Stimulated activated CD8-positive, alpha-beta memory T cell treated with anti-CD3 and anti-CD28 coated beads, Interleukin-4, amount 100 ng/mL, for 48 hours (primary cell): ENCODE measurements at regions not wholly inside any gene's neighbourhood (a gene's known extent, or its start where the extent isn't known, plus 50 kb on each side); places are given as distances from the start of the nearest gene placed in this dataset.

Experiments
- DNase-seq: peaks from one replicate; pipeline ENCODE4 v3.0.0-alpha.2; 2020

DNA sequence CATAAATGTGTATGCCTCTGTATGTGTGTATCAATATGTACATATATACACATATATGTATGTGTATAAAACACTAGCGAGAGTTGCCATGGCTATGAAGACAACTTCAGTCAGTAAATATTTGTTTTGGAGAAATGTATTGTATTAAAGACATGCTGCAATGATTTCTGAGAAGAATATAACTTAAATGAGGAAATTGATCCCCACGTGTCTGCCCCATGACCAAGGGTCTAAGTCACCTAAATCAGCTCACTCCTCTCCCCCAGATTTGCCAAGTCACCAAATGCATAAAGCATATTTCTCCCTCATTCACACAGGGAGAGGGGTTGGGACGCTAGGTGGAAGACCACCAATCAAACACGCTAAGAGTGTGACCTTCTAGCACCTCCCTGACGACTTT is 58.3 kb upstream of the LYST start:
- no peak for DNase-seq

- DNase-seq = no peak
These were observed 56.8 kb upstream of the LYST start for GRCh38 chr1:235923466-235924021.

- DNase-seq = no peak
These were observed 54.1 kb upstream of the LYST start for GRCh38 chr1:235920596-235921375.

DNA sequence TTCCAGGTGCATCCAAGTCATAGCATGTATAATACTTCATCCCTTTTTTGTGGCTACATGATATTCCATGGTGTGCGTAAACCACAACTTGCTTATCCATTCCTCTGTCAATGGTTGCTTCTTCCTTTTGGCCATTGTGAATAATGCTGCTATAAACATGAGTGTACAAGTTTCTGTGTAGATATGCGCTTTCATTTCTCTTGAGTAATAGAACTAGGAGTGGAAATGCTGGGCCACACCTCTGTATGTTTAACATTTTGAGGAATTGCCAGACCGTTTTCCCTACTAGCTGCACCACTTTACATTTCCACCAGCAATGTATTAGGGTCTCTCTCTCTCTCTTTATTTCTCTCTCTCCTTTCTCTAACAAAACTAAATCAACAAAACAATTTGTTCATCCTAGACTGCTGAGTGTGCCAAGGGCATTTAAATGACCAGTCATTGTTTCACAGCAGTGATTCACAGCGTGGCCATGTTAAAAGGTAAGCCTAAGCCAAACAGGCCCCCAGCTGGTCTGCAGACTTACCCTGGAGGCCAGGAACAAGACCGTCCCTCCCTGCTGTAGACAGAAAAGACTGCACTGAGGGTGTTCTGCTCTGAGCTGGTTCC is 53.2 kb upstream of the LYST start:
- DNase-seq = no peak

DNA sequence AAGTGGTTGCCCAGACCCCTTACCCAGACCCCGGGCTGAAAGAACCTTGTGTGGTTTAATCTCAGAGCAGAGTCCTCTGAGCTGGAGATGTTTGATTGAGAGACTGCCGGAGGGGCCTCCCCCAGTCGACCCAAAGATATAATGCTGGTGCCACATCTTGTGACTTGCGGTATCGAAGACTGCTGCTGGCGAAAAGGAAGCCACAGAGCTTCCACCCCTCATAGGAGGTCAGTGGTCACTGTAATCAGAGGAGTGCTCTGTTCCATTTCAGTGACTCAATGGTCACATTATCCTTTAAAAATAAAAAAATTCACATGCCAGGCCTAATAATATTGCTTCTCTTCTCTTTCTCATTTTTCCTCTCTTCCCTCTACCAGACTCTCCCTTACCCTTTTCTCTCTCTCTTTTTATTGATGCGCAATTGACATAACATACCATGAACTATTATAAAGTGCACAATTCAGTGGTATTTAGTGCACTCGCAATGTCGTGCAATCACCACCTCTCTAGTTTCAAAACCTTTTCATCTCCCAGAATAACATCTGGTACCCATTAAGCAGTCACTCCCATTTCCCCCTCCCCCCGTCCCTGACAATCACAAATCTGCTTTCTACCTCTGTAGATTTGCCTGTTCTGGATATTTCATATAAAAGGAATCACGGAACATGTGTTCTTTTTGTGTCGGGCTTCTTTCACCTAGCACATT is 52.6 kb upstream of the LYST start:
- no peak for DNase-seq

- DNase-seq = no peak
These were observed 51.8 kb upstream of the LYST start for GRCh38 chr1:235918465-235918864.

- DNase-seq = no peak
These were observed 51.3 kb upstream of the LYST start for GRCh38 chr1:235918032-235918431.

DNA sequence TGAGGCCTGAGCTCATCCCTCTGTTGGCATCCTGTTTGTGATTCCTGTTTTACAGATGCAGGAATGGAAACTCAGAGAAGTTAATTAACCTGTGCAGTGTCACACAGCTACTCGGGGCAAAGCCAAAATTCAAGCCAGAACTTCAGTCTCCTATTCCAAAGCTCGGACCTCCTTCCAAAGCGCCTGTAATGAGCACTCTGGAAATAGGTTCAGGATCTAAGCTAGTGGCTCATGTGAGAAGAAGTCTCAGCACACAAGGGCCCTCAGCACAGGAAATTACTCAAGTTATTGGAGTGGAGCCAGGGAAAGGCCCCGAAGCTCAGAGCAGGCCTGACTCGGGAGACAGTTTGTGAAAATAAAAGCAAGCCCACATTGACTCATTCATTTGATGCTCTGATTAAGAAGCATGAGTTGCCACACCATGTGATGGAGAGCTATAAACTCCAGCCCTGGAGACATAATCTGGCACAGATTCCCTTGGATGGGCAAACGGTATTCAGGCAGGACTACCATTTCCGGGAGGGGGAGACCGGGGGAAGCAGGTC is 50.6 kb upstream of the LYST start:
- peak; percentile 71 for DNase-seq
